HEK293 (cell line): ENCODE measurements at regions not wholly inside any gene's neighbourhood (a gene's known extent, or its start where the extent isn't known, plus 50 kb on each side); places are given as distances from the start of the nearest gene placed in this dataset.

Experiments
- CTCF ChIA-PET: fragments of 350-600 bp; formaldehyde crosslinking; extraction: SDS; loops from one replicate; lab custom pipeline; 2021; ENCODE audit warnings: antibody characterized with exemption; lab: Yijun Ruan, JAX
- POLR2A ChIA-PET: fragments of 300-600 bp; formaldehyde crosslinking; extraction: SDS; loops from one replicate; lab custom pipeline; 2020; ENCODE audit warnings: antibody characterized with exemption, inconsistent platforms; lab: Yijun Ruan, JAX
- H3K27ac ChIP-seq: fragments of 200-500 bp; sonication (Bioruptor generic); 2 replicates; pipeline ENCODE4 v1.5.1; 2014; ENCODE audit warnings: low read depth, low read length, control low read depth, inconsistent platforms; ENCODE audit errors: extremely low read depth
- H3K36me3 ChIP-seq, 2 experiments: fragments of 200-500 bp in 1 of 2; sonication (Bioruptor generic) in 1 of 2; 1 replicate in 1 of 2; 2 replicates in 1 of 2; pipeline ENCODE4 v1.5.1; 2014 to 2017; ENCODE audit warnings: inconsistent platforms in 2 of 2, low read length in 2 of 2; ENCODE audit not compliant: control insufficient read depth in 2 of 2, insufficient read depth in 1 of 2
- H3K4me1 ChIP-seq: fragments of 200-500 bp; sonication (Bioruptor generic); 2 replicates; pipeline ENCODE4 v1.5.1; 2014; ENCODE audit warnings: mild to moderate bottlenecking, low read length, inconsistent platforms; ENCODE audit not compliant: control insufficient read depth, insufficient read depth
- H3K4me3 ChIP-seq: 2 replicates; pipeline ENCODE4 v1.5.1; 2011; ENCODE audit warnings: low read depth, mild to moderate bottlenecking, control low read depth, low read length, moderate library complexity
- H3K9me3 ChIP-seq: fragments of 200-500 bp; sonication (Bioruptor generic); 2 replicates; pipeline ENCODE4 v1.5.1; 2014; ENCODE audit warnings: low read depth, low read length, inconsistent platforms; ENCODE audit not compliant: control insufficient read depth, insufficient read depth
- BCL11B ChIP-seq: fragments of 450-650 bp; formaldehyde crosslinking; IDR thresholded peaks from 2 replicates; pipeline ENCODE4 v1.5.1; 2016; ENCODE audit warnings: low read depth, missing biosample characterization, missing genetic modification characterization
- HOXA7 ChIP-seq: sonication (generic); formaldehyde crosslinking; IDR thresholded peaks from 2 replicates; pipeline ENCODE4 v1.8.1; 2022; ENCODE audit warnings: missing genetic modification reagents, borderline replicate concordance
- HOXD13 ChIP-seq: sonication (generic); formaldehyde crosslinking; IDR thresholded peaks from 2 replicates; pipeline ENCODE4 v1.8.0; 2022; ENCODE audit warnings: missing genetic modification reagents, borderline replicate concordance
- MZF1 ChIP-seq: fragments of 450-650 bp; formaldehyde crosslinking; IDR thresholded peaks from 2 replicates; pipeline ENCODE4 v1.5.1; 2017; ENCODE audit warnings: missing biosample characterization, missing genetic modification characterization, borderline replicate concordance
- OVOL3 ChIP-seq: fragments of 450-650 bp; formaldehyde crosslinking; IDR thresholded peaks from 2 replicates; pipeline ENCODE4 v1.5.1; 2016; ENCODE audit warnings: missing biosample characterization, missing genetic modification characterization
- SP2 ChIP-seq: fragments of 450-650 bp; formaldehyde crosslinking; IDR thresholded peaks from 2 replicates; pipeline ENCODE4 v1.5.1; 2016; ENCODE audit warnings: missing biosample characterization, missing genetic modification characterization
- ZFHX2 ChIP-seq: fragments of 450-650 bp; formaldehyde crosslinking; conservative IDR thresholded peaks from 2 replicates; pipeline ENCODE4 v1.5.1; 2016; ENCODE audit warnings: missing biosample characterization, missing genetic modification characterization
- ZNF2 ChIP-seq: fragments of 450-650 bp; formaldehyde crosslinking; IDR thresholded peaks from 2 replicates; pipeline ENCODE4 v1.5.1; 2016; ENCODE audit warnings: missing biosample characterization, missing genetic modification characterization
- ZNF24 ChIP-seq: fragments of 450-650 bp; formaldehyde crosslinking; IDR thresholded peaks from 2 replicates; pipeline ENCODE4 v1.5.1; 2016; ENCODE audit warnings: missing biosample characterization, missing genetic modification characterization
- ZNF366 ChIP-seq: fragments of 450-650 bp; formaldehyde crosslinking; conservative IDR thresholded peaks from 2 replicates; pipeline ENCODE4 v1.5.1; 2016; ENCODE audit warnings: missing biosample characterization, missing genetic modification characterization
- ZNF433 ChIP-seq: fragments of 450-650 bp; formaldehyde crosslinking; IDR thresholded peaks from 2 replicates; pipeline ENCODE4 v1.5.1; 2016; ENCODE audit warnings: missing biosample characterization, missing genetic modification characterization, low read depth
- ZSCAN23 ChIP-seq: fragments of 450-650 bp; formaldehyde crosslinking; IDR thresholded peaks from 2 replicates; pipeline ENCODE4 v1.5.1; 2016; ENCODE audit warnings: missing biosample characterization, missing genetic modification characterization
- TF ChIP-seq, protein P1 (sequence below): fragments of 450-650 bp; formaldehyde crosslinking; IDR thresholded peaks from 2 replicates; pipeline ENCODE4 v1.5.1; 2016; ENCODE audit warnings: missing biosample characterization, missing genetic modification characterization, borderline replicate concordance
- TF ChIP-seq, protein P2 (sequence below): fragments of 450-650 bp; formaldehyde crosslinking; IDR thresholded peaks from 2 replicates; pipeline ENCODE4 v1.5.1; 2016; ENCODE audit warnings: missing biosample characterization, missing genetic modification characterization, low read depth
- TF ChIP-seq, protein P3 (sequence below): fragments of 450-650 bp; formaldehyde crosslinking; IDR thresholded peaks from 2 replicates; pipeline ENCODE4 v1.5.1; 2016; ENCODE audit warnings: missing biosample characterization, missing genetic modification characterization
- TF ChIP-seq, protein P4 (sequence below): fragments of 450-650 bp; formaldehyde crosslinking; IDR thresholded peaks from 2 replicates; pipeline ENCODE4 v1.5.1; 2016; ENCODE audit warnings: missing biosample characterization, missing genetic modification characterization
- TF ChIP-seq, protein P5 (sequence below): fragments of 450-650 bp; formaldehyde crosslinking; IDR thresholded peaks from 2 replicates; pipeline ENCODE4 v1.5.1; 2016; ENCODE audit warnings: missing biosample characterization, missing genetic modification characterization
- TF ChIP-seq, protein P6 (sequence below): fragments of 450-650 bp; formaldehyde crosslinking; IDR thresholded peaks from 2 replicates; pipeline ENCODE4 v1.5.1; 2016; ENCODE audit warnings: missing biosample characterization, missing genetic modification characterization

DNA sequence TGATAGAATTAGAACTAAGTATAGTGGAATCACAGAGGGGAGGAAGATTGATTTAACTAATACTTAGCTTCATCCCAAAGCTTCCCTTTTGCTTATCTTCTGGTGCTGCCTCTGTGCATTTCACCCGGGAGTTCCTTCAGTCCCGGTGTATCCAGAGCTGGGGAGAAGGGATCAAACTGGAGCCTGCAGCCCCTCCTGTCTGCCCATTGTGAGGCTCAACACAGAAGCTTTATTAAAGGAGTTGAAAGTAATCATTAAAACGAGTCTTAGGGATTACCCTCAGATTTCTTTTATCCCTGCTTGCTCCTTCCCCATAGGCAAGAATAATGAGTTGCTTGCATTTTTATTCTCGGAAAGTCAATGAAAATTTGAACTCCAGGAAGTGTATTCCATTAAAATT is 739.7 kb upstream of the DDX18 start:
- ChIA-PET CTCF (interaction anchor here (0.6 kb wide), 1 partner anchor 335 kb away, joined by 3 read pairs; no protein-coding TSS in a partner anchor), POLR2A (no interaction called here)
- no peaks in the 10 kb centered on the region for H3K9me3 ChIP-seq
- TF ChIP-seq OVOL3 (no peak), SP2 (tag by site-specific recombination) (no peak), ZNF366 (tag by site-specific recombination) (no peak), ZNF433 (tag by site-specific recombination) (no peak), MZF1 (tag by site-specific recombination) (no peak), ZNF2 (tag by site-specific recombination) (no peak), ZFHX2 (tag by site-specific recombination) (no peak), ZSCAN23 (tag by site-specific recombination) (no peak), HOXD13 (no peak), BCL11B (tag by site-specific recombination) (no peak), HOXA7 (CRISPR knock-in tag) (no peak), ZNF24 (tag by site-specific recombination) (no peak)
- TF ChIP-seq, protein P1, sequence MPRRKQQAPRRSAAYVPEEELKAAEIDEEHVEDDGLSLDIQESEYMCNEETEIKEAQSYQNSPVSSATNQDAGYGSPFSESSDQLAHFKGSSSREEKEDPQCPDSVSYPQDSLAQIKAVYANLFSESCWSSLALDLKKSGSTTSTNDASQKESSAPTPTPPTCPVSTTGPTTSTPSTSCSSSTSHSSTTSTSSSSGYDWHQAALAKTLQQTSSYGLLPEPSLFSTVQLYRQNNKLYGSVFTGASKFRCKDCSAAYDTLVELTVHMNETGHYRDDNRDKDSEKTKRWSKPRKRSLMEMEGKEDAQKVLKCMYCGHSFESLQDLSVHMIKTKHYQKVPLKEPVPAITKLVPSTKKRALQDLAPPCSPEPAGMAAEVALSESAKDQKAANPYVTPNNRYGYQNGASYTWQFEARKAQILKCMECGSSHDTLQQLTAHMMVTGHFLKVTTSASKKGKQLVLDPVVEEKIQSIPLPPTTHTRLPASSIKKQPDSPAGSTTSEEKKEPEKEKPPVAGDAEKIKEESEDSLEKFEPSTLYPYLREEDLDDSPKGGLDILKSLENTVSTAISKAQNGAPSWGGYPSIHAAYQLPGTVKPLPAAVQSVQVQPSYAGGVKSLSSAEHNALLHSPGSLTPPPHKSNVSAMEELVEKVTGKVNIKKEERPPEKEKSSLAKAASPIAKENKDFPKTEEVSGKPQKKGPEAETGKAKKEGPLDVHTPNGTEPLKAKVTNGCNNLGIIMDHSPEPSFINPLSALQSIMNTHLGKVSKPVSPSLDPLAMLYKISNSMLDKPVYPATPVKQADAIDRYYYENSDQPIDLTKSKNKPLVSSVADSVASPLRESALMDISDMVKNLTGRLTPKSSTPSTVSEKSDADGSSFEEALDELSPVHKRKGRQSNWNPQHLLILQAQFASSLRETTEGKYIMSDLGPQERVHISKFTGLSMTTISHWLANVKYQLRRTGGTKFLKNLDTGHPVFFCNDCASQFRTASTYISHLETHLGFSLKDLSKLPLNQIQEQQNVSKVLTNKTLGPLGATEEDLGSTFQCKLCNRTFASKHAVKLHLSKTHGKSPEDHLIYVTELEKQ (tag by site-specific recombination): no peak
- TF ChIP-seq, protein P2, sequence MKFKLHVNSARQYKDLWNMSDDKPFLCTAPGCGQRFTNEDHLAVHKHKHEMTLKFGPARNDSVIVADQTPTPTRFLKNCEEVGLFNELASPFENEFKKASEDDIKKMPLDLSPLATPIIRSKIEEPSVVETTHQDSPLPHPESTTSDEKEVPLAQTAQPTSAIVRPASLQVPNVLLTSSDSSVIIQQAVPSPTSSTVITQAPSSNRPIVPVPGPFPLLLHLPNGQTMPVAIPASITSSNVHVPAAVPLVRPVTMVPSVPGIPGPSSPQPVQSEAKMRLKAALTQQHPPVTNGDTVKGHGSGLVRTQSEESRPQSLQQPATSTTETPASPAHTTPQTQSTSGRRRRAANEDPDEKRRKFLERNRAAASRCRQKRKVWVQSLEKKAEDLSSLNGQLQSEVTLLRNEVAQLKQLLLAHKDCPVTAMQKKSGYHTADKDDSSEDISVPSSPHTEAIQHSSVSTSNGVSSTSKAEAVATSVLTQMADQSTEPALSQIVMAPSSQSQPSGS (tag by site-specific recombination): no peak
- TF ChIP-seq, protein P3, sequence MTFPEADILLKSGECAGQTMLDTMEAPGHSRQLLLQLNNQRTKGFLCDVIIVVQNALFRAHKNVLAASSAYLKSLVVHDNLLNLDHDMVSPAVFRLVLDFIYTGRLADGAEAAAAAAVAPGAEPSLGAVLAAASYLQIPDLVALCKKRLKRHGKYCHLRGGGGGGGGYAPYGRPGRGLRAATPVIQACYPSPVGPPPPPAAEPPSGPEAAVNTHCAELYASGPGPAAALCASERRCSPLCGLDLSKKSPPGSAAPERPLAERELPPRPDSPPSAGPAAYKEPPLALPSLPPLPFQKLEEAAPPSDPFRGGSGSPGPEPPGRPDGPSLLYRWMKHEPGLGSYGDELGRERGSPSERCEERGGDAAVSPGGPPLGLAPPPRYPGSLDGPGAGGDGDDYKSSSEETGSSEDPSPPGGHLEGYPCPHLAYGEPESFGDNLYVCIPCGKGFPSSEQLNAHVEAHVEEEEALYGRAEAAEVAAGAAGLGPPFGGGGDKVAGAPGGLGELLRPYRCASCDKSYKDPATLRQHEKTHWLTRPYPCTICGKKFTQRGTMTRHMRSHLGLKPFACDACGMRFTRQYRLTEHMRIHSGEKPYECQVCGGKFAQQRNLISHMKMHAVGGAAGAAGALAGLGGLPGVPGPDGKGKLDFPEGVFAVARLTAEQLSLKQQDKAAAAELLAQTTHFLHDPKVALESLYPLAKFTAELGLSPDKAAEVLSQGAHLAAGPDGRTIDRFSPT (tag by site-specific recombination): no peak
- TF ChIP-seq, protein P4, sequence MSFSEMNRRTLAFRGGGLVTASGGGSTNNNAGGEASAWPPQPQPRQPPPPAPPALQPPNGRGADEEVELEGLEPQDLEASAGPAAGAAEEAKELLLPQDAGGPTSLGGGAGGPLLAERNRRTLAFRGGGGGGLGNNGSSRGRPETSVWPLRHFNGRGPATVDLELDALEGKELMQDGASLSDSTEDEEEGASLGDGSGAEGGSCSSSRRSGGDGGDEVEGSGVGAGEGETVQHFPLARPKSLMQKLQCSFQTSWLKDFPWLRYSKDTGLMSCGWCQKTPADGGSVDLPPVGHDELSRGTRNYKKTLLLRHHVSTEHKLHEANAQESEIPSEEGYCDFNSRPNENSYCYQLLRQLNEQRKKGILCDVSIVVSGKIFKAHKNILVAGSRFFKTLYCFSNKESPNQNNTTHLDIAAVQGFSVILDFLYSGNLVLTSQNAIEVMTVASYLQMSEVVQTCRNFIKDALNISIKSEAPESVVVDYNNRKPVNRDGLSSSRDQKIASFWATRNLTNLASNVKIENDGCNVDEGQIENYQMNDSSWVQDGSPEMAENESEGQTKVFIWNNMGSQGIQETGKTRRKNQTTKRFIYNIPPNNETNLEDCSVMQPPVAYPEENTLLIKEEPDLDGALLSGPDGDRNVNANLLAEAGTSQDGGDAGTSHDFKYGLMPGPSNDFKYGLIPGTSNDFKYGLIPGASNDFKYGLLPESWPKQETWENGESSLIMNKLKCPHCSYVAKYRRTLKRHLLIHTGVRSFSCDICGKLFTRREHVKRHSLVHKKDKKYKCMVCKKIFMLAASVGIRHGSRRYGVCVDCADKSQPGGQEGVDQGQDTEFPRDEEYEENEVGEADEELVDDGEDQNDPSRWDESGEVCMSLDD (tag by site-specific recombination): no peak
- TF ChIP-seq, protein P5, sequence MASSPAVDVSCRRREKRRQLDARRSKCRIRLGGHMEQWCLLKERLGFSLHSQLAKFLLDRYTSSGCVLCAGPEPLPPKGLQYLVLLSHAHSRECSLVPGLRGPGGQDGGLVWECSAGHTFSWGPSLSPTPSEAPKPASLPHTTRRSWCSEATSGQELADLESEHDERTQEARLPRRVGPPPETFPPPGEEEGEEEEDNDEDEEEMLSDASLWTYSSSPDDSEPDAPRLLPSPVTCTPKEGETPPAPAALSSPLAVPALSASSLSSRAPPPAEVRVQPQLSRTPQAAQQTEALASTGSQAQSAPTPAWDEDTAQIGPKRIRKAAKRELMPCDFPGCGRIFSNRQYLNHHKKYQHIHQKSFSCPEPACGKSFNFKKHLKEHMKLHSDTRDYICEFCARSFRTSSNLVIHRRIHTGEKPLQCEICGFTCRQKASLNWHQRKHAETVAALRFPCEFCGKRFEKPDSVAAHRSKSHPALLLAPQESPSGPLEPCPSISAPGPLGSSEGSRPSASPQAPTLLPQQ: no peak
- TF ChIP-seq, protein P6, sequence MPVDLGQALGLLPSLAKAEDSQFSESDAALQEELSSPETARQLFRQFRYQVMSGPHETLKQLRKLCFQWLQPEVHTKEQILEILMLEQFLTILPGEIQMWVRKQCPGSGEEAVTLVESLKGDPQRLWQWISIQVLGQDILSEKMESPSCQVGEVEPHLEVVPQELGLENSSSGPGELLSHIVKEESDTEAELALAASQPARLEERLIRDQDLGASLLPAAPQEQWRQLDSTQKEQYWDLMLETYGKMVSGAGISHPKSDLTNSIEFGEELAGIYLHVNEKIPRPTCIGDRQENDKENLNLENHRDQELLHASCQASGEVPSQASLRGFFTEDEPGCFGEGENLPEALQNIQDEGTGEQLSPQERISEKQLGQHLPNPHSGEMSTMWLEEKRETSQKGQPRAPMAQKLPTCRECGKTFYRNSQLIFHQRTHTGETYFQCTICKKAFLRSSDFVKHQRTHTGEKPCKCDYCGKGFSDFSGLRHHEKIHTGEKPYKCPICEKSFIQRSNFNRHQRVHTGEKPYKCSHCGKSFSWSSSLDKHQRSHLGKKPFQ: no peak
- no peak overlapping the region for H3K27ac ChIP-seq
- H3K4me1 ChIP-seq: no peaks in the 10 kb centered on the region
- H3K36me3 ChIP-seq: no peaks in the 10 kb centered on the region
- H3K4me3 ChIP-seq: no peak overlapping the region
